ENCODE measurements at regions not wholly inside any gene's neighbourhood (a gene's known extent, or its start where the extent isn't known, plus 50 kb on each side); places are given as distances from the start of the nearest gene placed in this dataset.

DNA sequence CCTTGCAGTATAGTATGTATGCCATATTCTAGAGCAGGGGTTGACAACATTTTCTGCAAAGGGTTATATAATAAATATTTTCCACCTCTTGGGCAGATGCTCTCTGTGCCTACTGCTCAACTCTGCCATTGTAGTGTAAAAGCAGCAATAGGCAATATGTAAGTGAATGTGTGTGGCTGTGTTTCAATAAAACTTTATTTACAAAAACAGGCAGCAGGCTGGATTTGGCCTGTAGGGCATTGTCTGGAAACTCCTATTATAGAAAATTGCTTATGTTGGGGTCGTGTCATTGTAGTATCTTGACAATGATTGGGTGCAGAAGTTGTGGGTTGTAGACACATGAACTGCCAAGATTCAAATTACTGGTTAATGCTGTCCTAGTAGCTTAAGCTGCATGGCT is 153.6 kb upstream of the CNTN3 start:
- Histone ChIP-seq H3K9me1 (ENCODE audit: control insufficient read depth, insufficient read depth, low read length) (no peaks in the 10 kb centered on the region), H3K9me3 (replicated peaks; ENCODE audit: control insufficient read depth, insufficient read depth, low read depth, low read length) (no peaks in the 10 kb centered on the region), H3K9ac (ENCODE audit: insufficient read depth in 1 of 2, low read depth in 2 of 2, low read length in 2 of 2) (no peak overlapping the region), H3K27me3 (ENCODE audit: control insufficient read depth in 2 of 2, insufficient read depth in 2 of 2, low read length in 2 of 2) (no peaks in the 10 kb centered on the region), H3K79me2 (ENCODE audit: control insufficient read depth, insufficient read depth, low read length) (no peaks in the 10 kb centered on the region), H3K4me1 (replicated peaks in 1 of 2; ENCODE audit: control insufficient read depth in 2 of 2, insufficient read depth in 2 of 2, low read length in 2 of 2) (no peaks in the 10 kb centered on the region), H3K27ac (ENCODE audit: extremely low read depth, low read depth, low read length) (no peak overlapping the region), H4K20me1 (replicated peaks; ENCODE audit: control insufficient read depth, insufficient read depth, low read length) (no peaks in the 10 kb centered on the region), H2AFZ (ENCODE audit: low read depth, low read length) (no peak overlapping the region), H3K36me3 (ENCODE audit: control insufficient read depth, insufficient read depth, low read length) (no peaks in the 10 kb centered on the region), H3K4me3 (no peak overlapping the region), H3K4me2 (ENCODE audit: insufficient read depth, low read length) (no peak overlapping the region)
- DNase-seq (ENCODE audit: extremely low read depth in 1 of 4, low spot score in 3 of 4), result no peak
- WGBS (ENCODE audit: insufficient coverage, low coverage, missing lambda C conversion rate), result 0% methylated on average over 1 of the region's 1 CpG
- BruUV-seq (replicated peaks), result no TSS peak
- in situ Hi-C loops (cut with MboI) (no loop called here), intact Hi-C loops (cut with micrococcal nuclease) (no loop called here)
- FAIRE-seq, result no peak
- ChIA-PET CTCF (ENCODE audit: low intra/inter-chr PET ratio) (no interaction called here), POLR2A (no interaction called here)
- TF ChIP-seq BRD4 (IDR thresholded peaks at IDR 0.05) (no peak), TAL1 (IDR thresholded peaks at IDR 0.05) (no peak)
- TF ChIP-seq, protein P1, sequence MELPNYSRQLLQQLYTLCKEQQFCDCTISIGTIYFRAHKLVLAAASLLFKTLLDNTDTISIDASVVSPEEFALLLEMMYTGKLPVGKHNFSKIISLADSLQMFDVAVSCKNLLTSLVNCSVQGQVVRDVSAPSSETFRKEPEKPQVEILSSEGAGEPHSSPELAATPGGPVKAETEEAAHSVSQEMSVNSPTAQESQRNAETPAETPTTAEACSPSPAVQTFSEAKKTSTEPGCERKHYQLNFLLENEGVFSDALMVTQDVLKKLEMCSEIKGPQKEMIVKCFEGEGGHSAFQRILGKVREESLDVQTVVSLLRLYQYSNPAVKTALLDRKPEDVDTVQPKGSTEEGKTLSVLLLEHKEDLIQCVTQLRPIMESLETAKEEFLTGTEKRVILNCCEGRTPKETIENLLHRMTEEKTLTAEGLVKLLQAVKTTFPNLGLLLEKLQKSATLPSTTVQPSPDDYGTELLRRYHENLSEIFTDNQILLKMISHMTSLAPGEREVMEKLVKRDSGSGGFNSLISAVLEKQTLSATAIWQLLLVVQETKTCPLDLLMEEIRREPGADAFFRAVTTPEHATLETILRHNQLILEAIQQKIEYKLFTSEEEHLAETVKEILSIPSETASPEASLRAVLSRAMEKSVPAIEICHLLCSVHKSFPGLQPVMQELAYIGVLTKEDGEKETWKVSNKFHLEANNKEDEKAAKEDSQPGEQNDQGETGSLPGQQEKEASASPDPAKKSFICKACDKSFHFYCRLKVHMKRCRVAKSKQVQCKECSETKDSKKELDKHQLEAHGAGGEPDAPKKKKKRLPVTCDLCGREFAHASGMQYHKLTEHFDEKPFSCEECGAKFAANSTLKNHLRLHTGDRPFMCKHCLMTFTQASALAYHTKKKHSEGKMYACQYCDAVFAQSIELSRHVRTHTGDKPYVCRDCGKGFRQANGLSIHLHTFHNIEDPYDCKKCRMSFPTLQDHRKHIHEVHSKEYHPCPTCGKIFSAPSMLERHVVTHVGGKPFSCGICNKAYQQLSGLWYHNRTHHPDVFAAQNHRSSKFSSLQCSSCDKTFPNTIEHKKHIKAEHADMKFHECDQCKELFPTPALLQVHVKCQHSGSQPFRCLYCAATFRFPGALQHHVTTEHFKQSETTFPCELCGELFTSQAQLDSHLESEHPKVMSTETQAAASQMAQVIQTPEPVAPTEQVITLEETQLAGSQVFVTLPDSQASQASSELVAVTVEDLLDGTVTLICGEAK (IDR thresholded peaks at IDR 0.05), result peak; percentile 52; the same call in 1 of the 2 replicates
- TF ChIP-seq, protein P1 (CRISPR knock-in tag; IDR thresholded peaks at IDR 0.05), result no peak
- ATAC-seq, result no peak

Data from K562 (cell line).